NCI-H446 treated with DMSO at 0.1 percent for 48 hours (cell line): ENCODE measurements at regions not wholly inside any gene's neighbourhood (a gene's known extent, or its start where the extent isn't known, plus 50 kb on each side); places are given as distances from the start of the nearest gene placed in this dataset.

Source experiments
- DNase-seq: peaks from one replicate; lab custom pipeline; 2025; lab: John Stamatoyannopoulos, UW

GRCh38 chr2:6623746-6624145, 242.0 kb downstream of the CMPK2 start:
- no peak for DNase-seq

- DNase-seq: no peak
Observed at GRCh38 chr2:6626401-6627012, 239.2 kb downstream of the CMPK2 start.

GRCh38 chr2:6627316-6627715, 238.4 kb downstream of the CMPK2 start:
- no peak for DNase-seq

- no peak for DNase-seq
Observed at GRCh38 chr2:6630209-6630608, 235.5 kb downstream of the CMPK2 start.

- DNase-seq: no peak
Observed at GRCh38 chr2:6635296-6635695, 230.4 kb downstream of the CMPK2 start.

- no peak for DNase-seq
Observed at GRCh38 chr2:6637330-6637729, 228.4 kb downstream of the CMPK2 start.

GRCh38 chr2:6639929-6640620, 225.6 kb downstream of the CMPK2 start:
- no peak for DNase-seq

GRCh38 chr2:6640621-6641015, 225.1 kb downstream of the CMPK2 start:
- DNase-seq: no peak

GRCh38 chr2:6641956-6642355, 223.8 kb downstream of the CMPK2 start:
- DNase-seq: peak; percentile 60

- no peak for DNase-seq
Observed at GRCh38 chr2:6644261-6644660, 221.4 kb downstream of the CMPK2 start.

GRCh38 chr2:6645004-6645403, 220.7 kb downstream of the CMPK2 start:
- no peak for DNase-seq

- no peak for DNase-seq
Observed at GRCh38 chr2:6645672-6646071, 220.0 kb downstream of the CMPK2 start.

- DNase-seq: no peak
Observed at GRCh38 chr2:6647046-6647445, 218.7 kb downstream of the CMPK2 start.

- DNase-seq: no peak
Observed at GRCh38 chr2:6648596-6649247, 217.0 kb downstream of the CMPK2 start.

GRCh38 chr2:6650311-6650710, 215.4 kb downstream of the CMPK2 start:
- no peak for DNase-seq

- no peak for DNase-seq
Observed at GRCh38 chr2:6652251-6652650, 213.5 kb downstream of the CMPK2 start.

GRCh38 chr2:6653281-6653750, 212.4 kb downstream of the CMPK2 start:
- DNase-seq: no peak

GRCh38 chr2:6654279-6654678, 211.4 kb downstream of the CMPK2 start:
- DNase-seq: no peak

GRCh38 chr2:6656633-6657032, 209.1 kb downstream of the CMPK2 start:
- DNase-seq: no peak

- no peak for DNase-seq
Observed at GRCh38 chr2:6657136-6657535, 208.6 kb downstream of the CMPK2 start.

GRCh38 chr2:6657855-6658254, 207.9 kb downstream of the CMPK2 start:
- no peak for DNase-seq

- no peak for DNase-seq
Observed at GRCh38 chr2:6664332-6665061, 201.2 kb downstream of the CMPK2 start.
